ENCODE measurements at regions not wholly inside any gene's neighbourhood (a gene's known extent, or its start where the extent isn't known, plus 50 kb on each side); places are given as distances from the start of the nearest gene placed in this dataset.
A peak's percentile ranks its signal among the peaks of the same experiment; 100 is the strongest.

- no peak for ATAC-seq (ENCODE audit: insufficient read depth, low FRiP score)
- Histone ChIP-seq H3K27ac (ENCODE audit: low read depth in 1 of 2, low read length in 1 of 2) (no peak overlapping the region), H3K36me3 (ENCODE audit: control insufficient read depth in 4 of 4, insufficient read depth in 4 of 4, low read length in 4 of 4) (no peaks in the 10 kb centered on the region), H3K4me1 (ENCODE audit: control insufficient read depth in 5 of 5, insufficient read depth in 5 of 5, low read length in 5 of 5) (peaks cover 0 to 4% (median 0%) of the 10 kb centered on the region in 5 donors), H3K27me3 (ENCODE audit: control insufficient read depth in 3 of 3, insufficient read depth in 3 of 3, low read length in 2 of 3) (no peaks in the 10 kb centered on the region), H3K4me3 (no peak overlapping the region), H3K9me3 (ENCODE audit: control insufficient read depth in 4 of 4, insufficient read depth in 3 of 4, low read length in 3 of 4) (no peaks in the 10 kb centered on the region), H3K9ac (ENCODE audit: insufficient read depth in 1 of 2, low read length in 2 of 2) (no peak overlapping the region)
- 45 to 79% methylated on average over 3 of the region's 3 CpGs for WGBS, 2 donors
- DNase-seq: no peak
- TF ChIP-seq, protein P1, sequence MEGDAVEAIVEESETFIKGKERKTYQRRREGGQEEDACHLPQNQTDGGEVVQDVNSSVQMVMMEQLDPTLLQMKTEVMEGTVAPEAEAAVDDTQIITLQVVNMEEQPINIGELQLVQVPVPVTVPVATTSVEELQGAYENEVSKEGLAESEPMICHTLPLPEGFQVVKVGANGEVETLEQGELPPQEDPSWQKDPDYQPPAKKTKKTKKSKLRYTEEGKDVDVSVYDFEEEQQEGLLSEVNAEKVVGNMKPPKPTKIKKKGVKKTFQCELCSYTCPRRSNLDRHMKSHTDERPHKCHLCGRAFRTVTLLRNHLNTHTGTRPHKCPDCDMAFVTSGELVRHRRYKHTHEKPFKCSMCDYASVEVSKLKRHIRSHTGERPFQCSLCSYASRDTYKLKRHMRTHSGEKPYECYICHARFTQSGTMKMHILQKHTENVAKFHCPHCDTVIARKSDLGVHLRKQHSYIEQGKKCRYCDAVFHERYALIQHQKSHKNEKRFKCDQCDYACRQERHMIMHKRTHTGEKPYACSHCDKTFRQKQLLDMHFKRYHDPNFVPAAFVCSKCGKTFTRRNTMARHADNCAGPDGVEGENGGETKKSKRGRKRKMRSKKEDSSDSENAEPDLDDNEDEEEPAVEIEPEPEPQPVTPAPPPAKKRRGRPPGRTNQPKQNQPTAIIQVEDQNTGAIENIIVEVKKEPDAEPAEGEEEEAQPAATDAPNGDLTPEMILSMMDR (IDR thresholded peaks at IDR 0.05; ENCODE audit: control extremely low read depth, extremely low read depth): no peak
Measured at GRCh38 chr4:159038536-159038935, 64.3 kb upstream of the RAPGEF2 start.

GRCh38 chr4:159041054-159042034, 61.5 kb upstream of the RAPGEF2 start:
- peaks cover 0 to 4% (median 0%) of the 10 kb centered on the region in 5 donors for H3K4me1 ChIP-seq (ENCODE audit: control insufficient read depth in 5 of 5, insufficient read depth in 5 of 5, low read length in 5 of 5)
- no peaks in the 10 kb centered on the region for H3K9me3 ChIP-seq (ENCODE audit: control insufficient read depth in 4 of 4, insufficient read depth in 3 of 4, low read length in 3 of 4)
- TF ChIP-seq, protein P1 (IDR thresholded peaks at IDR 0.05; ENCODE audit: control extremely low read depth, extremely low read depth): no peak
- H3K9ac ChIP-seq (ENCODE audit: insufficient read depth in 1 of 2, low read length in 2 of 2): no peak overlapping the region
- no peak overlapping the region for H3K4me3 ChIP-seq
- no peaks in the 10 kb centered on the region for H3K27me3 ChIP-seq (ENCODE audit: control insufficient read depth in 3 of 3, insufficient read depth in 3 of 3, low read length in 2 of 3)
- H3K27ac ChIP-seq (ENCODE audit: low read depth in 1 of 2, low read length in 1 of 2): no peak overlapping the region
- DNase-seq (no peak), ATAC-seq (ENCODE audit: insufficient read depth, low FRiP score) (no peak)
- WGBS, 2 donors: 69 to 84% methylated on average over 6 of the region's 6 CpGs
- H3K36me3 ChIP-seq (ENCODE audit: control insufficient read depth in 4 of 4, insufficient read depth in 4 of 4, low read length in 4 of 4): no peaks in the 10 kb centered on the region

DNA sequence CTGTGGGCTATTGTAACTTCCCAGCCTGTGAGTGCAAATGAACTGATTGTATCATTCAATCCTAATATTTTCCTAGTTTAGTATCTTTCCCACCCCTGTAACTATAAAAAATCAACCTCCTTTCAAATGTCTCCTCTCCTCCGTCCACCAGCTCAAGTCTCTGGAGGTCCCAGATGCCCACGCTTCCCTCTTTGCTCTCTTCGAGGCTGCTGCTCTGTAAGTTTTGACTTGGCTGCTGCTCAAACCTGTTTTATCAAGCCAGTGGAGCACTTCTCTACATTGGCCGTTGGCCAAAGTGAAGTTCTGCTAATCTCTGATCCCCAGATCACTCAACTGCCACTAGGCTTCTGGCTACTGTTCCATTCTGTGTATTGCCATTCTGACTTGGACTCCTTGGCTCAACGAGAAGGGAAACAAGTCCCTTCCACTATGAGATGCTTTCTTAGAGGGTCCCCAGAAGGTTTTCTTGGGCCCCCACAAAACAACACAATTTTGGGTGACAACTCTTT, 60.7 kb upstream of the RAPGEF2 start:
- peak; percentile 55 to 81 (median 63) for DNase-seq
- Histone ChIP-seq H3K4me3 (no peak overlapping the region), H3K9me3 (ENCODE audit: control insufficient read depth in 4 of 4, insufficient read depth in 3 of 4, low read length in 3 of 4) (no peaks in the 10 kb centered on the region), H3K9ac (ENCODE audit: insufficient read depth in 1 of 2, low read length in 2 of 2) (no peak overlapping the region), H3K36me3 (ENCODE audit: control insufficient read depth in 4 of 4, insufficient read depth in 4 of 4, low read length in 4 of 4) (no peaks in the 10 kb centered on the region), H3K27me3 (ENCODE audit: control insufficient read depth in 3 of 3, insufficient read depth in 3 of 3, low read length in 2 of 3) (no peaks in the 10 kb centered on the region), H3K27ac (ENCODE audit: low read depth in 1 of 2, low read length in 1 of 2) (no peak overlapping the region), H3K4me1 (ENCODE audit: control insufficient read depth in 5 of 5, insufficient read depth in 5 of 5, low read length in 5 of 5) (peaks cover 0 to 4% (median 0%) of the 10 kb centered on the region in 5 donors)
- ATAC-seq (ENCODE audit: insufficient read depth, low FRiP score): no peak
- TF ChIP-seq, protein P1 (IDR thresholded peaks at IDR 0.05; ENCODE audit: control extremely low read depth, extremely low read depth): no peak
- 11 to 28% methylated on average over 5 of the region's 5 CpGs for WGBS, 2 donors
